CD14-positive monocyte (primary cell): ENCODE measurements at regions not wholly inside any gene's neighbourhood (a gene's known extent, or its start where the extent isn't known, plus 50 kb on each side); places are given as distances from the start of the nearest gene placed in this dataset.

Source experiments
- DNase-seq, 3 donors: peaks; one replicate each; pipeline ENCODE4 v3.0.0-alpha.2; 2011 to 2022
- H2AFZ ChIP-seq: 2 replicates; pipeline ENCODE4 v1.6.0; 2012; ENCODE audit warnings: mild to moderate bottlenecking, low read depth, low read length, inconsistent platforms; ENCODE audit not compliant: insufficient read depth, poor library complexity, severe bottlenecking
- H3K27ac ChIP-seq, 2 donors: 1 replicate in 1 of 2; 2 replicates in 1 of 2; pipeline ENCODE4 v1.5.1; 2012 to 2013; ENCODE audit warnings: low read length in 2 of 2, control low read depth in 1 of 2, inconsistent platforms in 1 of 2, low read depth in 1 of 2, mild to moderate bottlenecking in 1 of 2
- H3K27me3 ChIP-seq, 2 donors: one replicate each; pipeline versions ENCODE4 v1.6.0 to v1.6.1; 2011 to 2013; ENCODE audit warnings: low read length in 2 of 2; ENCODE audit not compliant: control insufficient read depth in 2 of 2, insufficient read depth in 2 of 2
- H3K36me3 ChIP-seq, 2 donors: replicated peaks in 1 of 2; 1 replicate in 1 of 2; 2 replicates in 1 of 2; pipeline versions ENCODE4 v1.5.1 to v1.6.1; 2012 to 2013; ENCODE audit warnings: low read length in 2 of 2, control low read depth in 1 of 2, inconsistent platforms in 1 of 2, mild to moderate bottlenecking in 1 of 2; ENCODE audit not compliant: insufficient read depth in 2 of 2, control insufficient read depth in 1 of 2
- H3K4me1 ChIP-seq, 2 donors: 1 replicate in 1 of 2; 2 replicates in 1 of 2; pipeline versions ENCODE4 v1.5.1 to v1.6.1; 2012 to 2013; ENCODE audit warnings: low read length in 2 of 2, control low read depth in 1 of 2, inconsistent platforms in 1 of 2, mild to moderate bottlenecking in 1 of 2, moderate library complexity in 1 of 2; ENCODE audit not compliant: insufficient read depth in 2 of 2, control insufficient read depth in 1 of 2
- H3K4me2 ChIP-seq: replicated peaks from 2 replicates; pipeline ENCODE3; 2012; ENCODE audit warnings: low read length, moderate library complexity, mild to moderate bottlenecking; ENCODE audit not compliant: poor library complexity, severe bottlenecking; ENCODE audit errors: extremely low read depth
- H3K4me3 ChIP-seq, 3 experiments: fragments of 200-600 bp in 1 of 3; sonication (generic) in 1 of 3; replicated peaks in 1 of 3; 1 replicate in 2 of 3; 2 replicates in 1 of 3; pipeline ENCODE4 v1.5.1; 2011 to 2013; ENCODE audit warnings: low read length in 3 of 3, mild to moderate bottlenecking in 3 of 3, control low read depth in 2 of 3, low read depth in 2 of 3, inconsistent platforms in 1 of 3, moderate library complexity in 1 of 3
- H3K79me2 ChIP-seq: 2 replicates; pipeline ENCODE4 v1.6.0; 2012; ENCODE audit warnings: mild to moderate bottlenecking, control low read depth, inconsistent platforms, low read length, moderate library complexity; ENCODE audit not compliant: insufficient read depth
- H3K9ac ChIP-seq: 2 replicates; pipeline ENCODE4 v1.6.0; 2017; ENCODE audit warnings: low read length, mild to moderate bottlenecking; ENCODE audit not compliant: insufficient read depth, poor library complexity, severe bottlenecking
- H3K9me3 ChIP-seq, 2 donors: replicated peaks in 1 of 2; 1 replicate in 1 of 2; 2 replicates in 1 of 2; pipeline versions ENCODE4 v1.5.1 to v1.6.1; 2012 to 2013; ENCODE audit warnings: low read length in 2 of 2, control low read depth in 1 of 2; ENCODE audit not compliant: control insufficient read depth in 1 of 2, insufficient read depth in 1 of 2
- H4K20me1 ChIP-seq: 2 replicates; pipeline ENCODE4 v1.6.0; 2012; ENCODE audit warnings: mild to moderate bottlenecking, low read length, control low read depth, moderate library complexity; ENCODE audit not compliant: insufficient read depth
- H3K27ac Mint-ChIP-seq, 7 donors: one replicate each; pipeline ENCODE4 v1.8.0; 2020; ENCODE audit warnings: mild to moderate bottlenecking in 7 of 7, mixed read lengths in 7 of 7, moderate library complexity in 6 of 7, inconsistent platforms in 2 of 7
- H3K27me3 Mint-ChIP-seq, 3 donors: one replicate each; pipeline ENCODE4 v1.8.0; 2021 to 2022; ENCODE audit warnings: low read depth in 3 of 3, mild to moderate bottlenecking in 3 of 3, mixed read lengths in 3 of 3, moderate library complexity in 3 of 3, inconsistent platforms in 1 of 3
- H3K36me3 Mint-ChIP-seq, 2 donors: one replicate each; pipeline ENCODE4 v1.8.0; 2020; ENCODE audit warnings: mixed read lengths in 2 of 2, inconsistent platforms in 1 of 2, mild to moderate bottlenecking in 1 of 2
- H3K4me1 Mint-ChIP-seq: one replicate; pipeline ENCODE4 v1.8.0; 2020; ENCODE audit warnings: mild to moderate bottlenecking, mixed read lengths
- H3K4me3 Mint-ChIP-seq, 2 donors: one replicate each; pipeline ENCODE4 v1.8.0; 2020; ENCODE audit warnings: mild to moderate bottlenecking in 2 of 2, mixed read lengths in 2 of 2, moderate library complexity in 1 of 2
- H3K9me3 Mint-ChIP-seq, 7 donors: one replicate each; pipeline ENCODE4 v1.8.0; 2020 to 2022; ENCODE audit warnings: mixed read lengths in 7 of 7, mild to moderate bottlenecking in 6 of 7, moderate library complexity in 6 of 7, inconsistent platforms in 2 of 7
- WGBS: methylation state at CpG from one replicate; pipeline ENCODE4 v1.1.5; 2013; ENCODE audit warnings: missing lambda C conversion rate; ENCODE audit not compliant: insufficient coverage; 5-methylcytosine and 5-hydroxymethylcytosine counted together
- intact Hi-C, 2 donors: fragments of 100-400 bp; cut with micrococcal nuclease; formaldehyde crosslinking; loops; one replicate each; pipeline versions ENCODE4 v1.15.0 to v1.15.1; 2023
- TF ChIP-seq, protein P1 (sequence below): fragments of 200-600 bp; IDR thresholded peaks from one replicate; pipeline ENCODE4 v1.8.0; 2022; ENCODE audit warnings: antibody characterized with exemption, mild to moderate bottlenecking

DNA sequence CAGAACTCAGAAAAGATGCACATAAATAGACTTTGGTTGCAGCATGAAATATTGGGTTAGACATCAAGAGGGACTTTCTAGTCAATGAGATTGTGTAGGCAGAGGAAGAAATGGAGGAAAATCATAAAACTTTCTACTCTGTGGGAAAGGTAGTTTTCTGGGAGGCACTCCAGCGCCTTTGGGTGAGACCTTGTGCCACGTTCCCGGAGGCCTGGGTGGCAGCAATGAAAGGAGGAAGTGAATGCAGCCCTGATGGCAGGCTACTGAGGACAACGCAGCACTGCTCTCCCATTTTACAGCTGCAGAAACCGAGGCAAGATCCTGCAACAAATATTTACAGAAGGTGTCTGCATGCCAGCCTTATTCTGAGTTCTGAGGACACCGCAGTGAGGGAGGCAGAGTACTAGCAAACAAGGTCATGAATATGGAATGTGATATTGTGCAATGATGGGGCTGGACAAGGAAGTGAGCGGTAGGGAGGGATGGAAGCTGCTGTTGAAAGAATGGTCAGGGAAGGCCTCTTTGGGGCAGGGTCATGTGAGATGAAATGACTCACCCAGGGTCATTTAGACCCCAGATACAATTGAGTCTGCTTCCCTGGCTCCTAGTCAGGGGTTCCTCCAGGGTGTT, 159.1 kb downstream of the TFAP2C start:
- Mint-ChIP-seq H3K4me3 (no peak overlapping the region), H3K9me3 (peaks cover 0 to 3% (median 0%) of the 10 kb centered on the region in 7 donors), H3K27ac (peak overlapping the region in 1 of 7 donors; percentile 57), H3K4me1 (peaks cover 4% of the 10 kb centered on the region), H3K36me3 (no peaks in the 10 kb centered on the region), H3K27me3 (peaks cover 4 to 16% (median 5%) of the 10 kb centered on the region in 3 donors)
- Histone ChIP-seq H3K4me3 (no peak overlapping the region), H4K20me1 (no peaks in the 10 kb centered on the region), H3K9me3 (no peaks in the 10 kb centered on the region), H2AFZ (no peak overlapping the region), H3K36me3 (no peaks in the 10 kb centered on the region), H3K4me1 (no peaks in the 10 kb centered on the region), H3K4me2 (no peak overlapping the region), H3K27me3 (no peaks in the 10 kb centered on the region), H3K27ac (no peak overlapping the region), H3K79me2 (no peaks in the 10 kb centered on the region), H3K9ac (no peak overlapping the region)
- intact Hi-C loops = no loop called here
- 76% methylated on average over 6 of the region's 7 CpGs for WGBS
- TF ChIP-seq, protein P1, sequence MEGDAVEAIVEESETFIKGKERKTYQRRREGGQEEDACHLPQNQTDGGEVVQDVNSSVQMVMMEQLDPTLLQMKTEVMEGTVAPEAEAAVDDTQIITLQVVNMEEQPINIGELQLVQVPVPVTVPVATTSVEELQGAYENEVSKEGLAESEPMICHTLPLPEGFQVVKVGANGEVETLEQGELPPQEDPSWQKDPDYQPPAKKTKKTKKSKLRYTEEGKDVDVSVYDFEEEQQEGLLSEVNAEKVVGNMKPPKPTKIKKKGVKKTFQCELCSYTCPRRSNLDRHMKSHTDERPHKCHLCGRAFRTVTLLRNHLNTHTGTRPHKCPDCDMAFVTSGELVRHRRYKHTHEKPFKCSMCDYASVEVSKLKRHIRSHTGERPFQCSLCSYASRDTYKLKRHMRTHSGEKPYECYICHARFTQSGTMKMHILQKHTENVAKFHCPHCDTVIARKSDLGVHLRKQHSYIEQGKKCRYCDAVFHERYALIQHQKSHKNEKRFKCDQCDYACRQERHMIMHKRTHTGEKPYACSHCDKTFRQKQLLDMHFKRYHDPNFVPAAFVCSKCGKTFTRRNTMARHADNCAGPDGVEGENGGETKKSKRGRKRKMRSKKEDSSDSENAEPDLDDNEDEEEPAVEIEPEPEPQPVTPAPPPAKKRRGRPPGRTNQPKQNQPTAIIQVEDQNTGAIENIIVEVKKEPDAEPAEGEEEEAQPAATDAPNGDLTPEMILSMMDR = no peak
- no peak for DNase-seq

DNA sequence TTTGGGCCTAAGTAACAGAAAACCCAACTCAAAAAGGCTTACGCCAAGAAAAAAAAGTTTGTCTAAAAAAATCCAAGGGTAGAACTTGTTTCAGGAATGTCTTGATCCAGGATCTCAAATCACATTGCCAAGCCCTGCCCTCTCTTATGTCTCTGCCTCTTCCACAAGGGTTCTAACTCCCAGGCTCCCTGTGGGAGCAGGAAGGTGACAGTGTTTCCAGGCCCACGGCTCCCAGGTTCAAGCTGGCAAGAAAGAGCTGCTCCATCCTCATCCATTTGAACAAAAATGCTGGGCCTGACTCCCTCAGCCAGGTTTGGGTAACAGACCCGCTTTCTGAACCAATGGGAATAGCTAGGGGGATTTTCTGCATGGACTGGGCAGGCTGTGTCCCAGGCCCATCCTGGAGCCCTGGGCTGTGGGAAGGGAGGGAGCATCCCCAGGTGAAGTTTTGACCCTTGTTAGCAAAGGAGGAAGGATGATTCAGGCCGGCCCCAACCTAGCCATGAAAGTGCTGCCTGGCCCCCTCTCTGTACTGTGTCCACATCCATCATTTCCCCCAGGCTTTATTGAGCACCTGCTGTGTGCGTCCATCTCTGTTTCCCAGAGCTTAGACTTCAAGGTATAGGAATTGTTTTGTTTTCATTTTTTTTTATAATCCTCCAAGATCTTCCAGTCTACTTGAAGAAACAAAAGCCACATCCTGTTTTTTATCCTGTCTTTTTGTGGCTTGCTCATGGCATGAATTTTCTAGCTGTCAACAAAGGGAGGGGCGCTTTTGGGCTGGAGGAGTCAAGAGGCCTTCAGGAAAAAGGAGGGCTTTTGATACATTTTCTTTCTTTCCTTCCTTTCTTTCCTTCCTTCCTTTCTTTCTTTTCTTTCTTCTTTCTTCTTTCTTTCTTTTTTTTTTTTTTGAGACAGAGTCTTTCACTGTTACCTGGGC, 159.8 kb downstream of the TFAP2C start:
- Histone ChIP-seq H3K79me2 (no peaks in the 10 kb centered on the region), H3K4me3 (no peak overlapping the region), H3K9me3 (no peaks in the 10 kb centered on the region), H3K27me3 (no peaks in the 10 kb centered on the region), H4K20me1 (no peaks in the 10 kb centered on the region), H2AFZ (no peak overlapping the region), H3K9ac (no peak overlapping the region), H3K36me3 (no peaks in the 10 kb centered on the region), H3K4me1 (no peaks in the 10 kb centered on the region), H3K27ac (no peak overlapping the region), H3K4me2 (no peak overlapping the region)
- intact Hi-C loops = no loop called here
- peaks cover 4 to 18% (median 5%) of the 10 kb centered on the region in 3 donors for H3K27me3 Mint-ChIP-seq
- H3K27ac Mint-ChIP-seq = no peak overlapping the region
- peaks cover 4% of the 10 kb centered on the region for H3K4me1 Mint-ChIP-seq
- TF ChIP-seq, protein P1 = no peak
- 100% methylated on average over 3 of the region's 6 CpGs for WGBS
- H3K36me3 Mint-ChIP-seq = no peaks in the 10 kb centered on the region
- no peak for DNase-seq
- H3K9me3 Mint-ChIP-seq = peaks cover 0 to 3% (median 0%) of the 10 kb centered on the region in 7 donors
- H3K4me3 Mint-ChIP-seq = no peak overlapping the region
